GM13977 (cell line): ENCODE measurements at regions not wholly inside any gene's neighbourhood (a gene's known extent, or its start where the extent isn't known, plus 50 kb on each side); places are given as distances from the start of the nearest gene placed in this dataset.

ENCODE experiments used
- DNase-seq: peaks from one replicate; pipeline ENCODE4 v3.0.0; 2012; ENCODE audit warnings: low spot score
- in situ Hi-C: fragments of 300-500 bp; cut with MboI; formaldehyde crosslinking; loops from one replicate; pipeline ENCODE4 v1.12.0; 2022; ENCODE audit warnings: low sequenced_read_pairs, low pct_unique_long_range_greater_than_20kb, mixed read lengths, inconsistent platforms; ENCODE audit not compliant: unreplicated experiment
- TF ChIP-seq, protein P1 (sequence below): IDR thresholded peaks from 2 replicates; pipeline ENCODE4 v1.5.1; 2012; ENCODE audit warnings: mild to moderate bottlenecking, control low read depth; ENCODE audit not compliant: insufficient read depth; ENCODE audit errors: extremely low read depth, missing control alignments

DNA sequence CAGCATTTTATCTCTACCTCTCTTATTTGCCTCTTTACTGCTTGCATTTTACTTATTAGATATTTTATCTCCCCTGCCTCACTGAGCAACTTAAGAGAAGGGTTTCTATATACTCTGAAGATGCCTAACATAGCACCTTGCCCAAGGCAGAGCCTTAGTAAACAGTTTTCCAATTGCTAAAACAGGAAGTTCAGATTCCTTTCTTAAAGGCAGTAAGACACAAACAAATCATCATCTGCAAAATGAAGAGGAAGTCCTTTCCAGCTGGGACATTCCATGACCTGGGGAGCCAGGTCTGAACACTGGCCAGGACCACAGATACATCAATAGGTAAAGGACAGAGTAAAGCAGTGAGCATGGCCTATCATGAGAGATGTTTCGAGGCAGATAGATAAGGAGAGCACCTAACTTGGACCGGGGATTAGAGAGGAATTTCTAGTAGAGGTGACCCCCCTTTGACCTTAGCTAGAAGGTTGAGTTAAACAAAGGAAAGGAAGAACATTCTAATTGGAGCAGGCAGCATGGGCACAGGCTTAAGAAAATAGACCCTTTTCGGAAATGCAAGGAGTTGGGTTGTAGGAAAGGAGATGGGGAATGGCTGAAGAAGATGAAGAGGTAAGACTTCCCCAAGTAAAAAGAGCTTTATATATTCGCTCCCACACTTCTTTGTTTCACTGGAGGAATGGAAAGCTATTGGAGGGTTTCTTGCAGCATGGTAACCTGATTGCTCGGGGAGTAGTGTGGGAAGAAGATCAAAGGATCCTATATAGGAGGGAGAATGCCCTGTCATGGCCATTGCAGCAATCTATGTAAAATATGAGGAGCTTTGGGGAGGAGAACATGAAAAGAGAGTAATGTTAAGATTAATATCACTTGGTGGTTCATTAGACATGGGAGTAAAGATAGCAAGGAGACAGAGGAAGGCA, 94.8 kb downstream of the PHLDA1 start:
- TF ChIP-seq, protein P1, sequence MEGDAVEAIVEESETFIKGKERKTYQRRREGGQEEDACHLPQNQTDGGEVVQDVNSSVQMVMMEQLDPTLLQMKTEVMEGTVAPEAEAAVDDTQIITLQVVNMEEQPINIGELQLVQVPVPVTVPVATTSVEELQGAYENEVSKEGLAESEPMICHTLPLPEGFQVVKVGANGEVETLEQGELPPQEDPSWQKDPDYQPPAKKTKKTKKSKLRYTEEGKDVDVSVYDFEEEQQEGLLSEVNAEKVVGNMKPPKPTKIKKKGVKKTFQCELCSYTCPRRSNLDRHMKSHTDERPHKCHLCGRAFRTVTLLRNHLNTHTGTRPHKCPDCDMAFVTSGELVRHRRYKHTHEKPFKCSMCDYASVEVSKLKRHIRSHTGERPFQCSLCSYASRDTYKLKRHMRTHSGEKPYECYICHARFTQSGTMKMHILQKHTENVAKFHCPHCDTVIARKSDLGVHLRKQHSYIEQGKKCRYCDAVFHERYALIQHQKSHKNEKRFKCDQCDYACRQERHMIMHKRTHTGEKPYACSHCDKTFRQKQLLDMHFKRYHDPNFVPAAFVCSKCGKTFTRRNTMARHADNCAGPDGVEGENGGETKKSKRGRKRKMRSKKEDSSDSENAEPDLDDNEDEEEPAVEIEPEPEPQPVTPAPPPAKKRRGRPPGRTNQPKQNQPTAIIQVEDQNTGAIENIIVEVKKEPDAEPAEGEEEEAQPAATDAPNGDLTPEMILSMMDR, result no peak
- DNase-seq, result no peak
- in situ Hi-C loops, result no loop called here

DNA sequence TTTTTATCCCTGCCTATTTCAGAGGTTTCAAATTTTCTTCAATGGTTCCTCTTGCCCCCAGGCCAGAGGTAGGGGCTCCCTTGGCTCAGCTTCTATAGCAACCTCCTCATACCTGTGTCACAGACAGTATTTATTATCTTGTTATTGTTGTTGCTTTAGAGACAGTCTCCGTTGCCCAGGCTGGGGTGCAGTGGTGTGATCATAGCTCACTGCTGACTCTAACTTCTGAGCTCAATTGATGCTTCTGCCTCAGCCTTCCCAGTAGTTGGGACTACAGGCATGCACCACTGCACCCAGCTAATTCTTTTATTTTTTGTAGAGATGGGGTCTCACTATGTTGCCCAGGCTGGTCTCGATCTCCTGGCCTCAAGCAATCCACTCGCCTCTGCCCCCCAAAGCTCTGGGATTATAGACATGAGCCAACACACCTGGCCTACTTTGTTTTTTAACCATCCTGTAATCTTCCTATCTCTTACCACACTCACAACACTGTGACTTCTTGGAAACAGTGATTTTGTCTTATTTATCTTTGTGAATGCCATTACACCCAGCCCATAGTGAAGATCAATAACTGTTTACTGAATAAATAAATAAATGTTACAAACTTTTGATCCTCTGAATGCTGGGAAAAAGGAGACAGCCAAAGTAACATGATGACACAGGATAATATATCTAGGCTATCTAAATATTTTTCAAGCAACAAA, 95.9 kb downstream of the PHLDA1 start:
- in situ Hi-C loops, result no loop called here
- TF ChIP-seq, protein P1, result no peak
- no peak for DNase-seq

GRCh38 chr12:75933101-75933500, 98.5 kb downstream of the PHLDA1 start:
- DNase-seq, result no peak
- in situ Hi-C loops, result no loop called here
- TF ChIP-seq, protein P1, result no peak

DNA sequence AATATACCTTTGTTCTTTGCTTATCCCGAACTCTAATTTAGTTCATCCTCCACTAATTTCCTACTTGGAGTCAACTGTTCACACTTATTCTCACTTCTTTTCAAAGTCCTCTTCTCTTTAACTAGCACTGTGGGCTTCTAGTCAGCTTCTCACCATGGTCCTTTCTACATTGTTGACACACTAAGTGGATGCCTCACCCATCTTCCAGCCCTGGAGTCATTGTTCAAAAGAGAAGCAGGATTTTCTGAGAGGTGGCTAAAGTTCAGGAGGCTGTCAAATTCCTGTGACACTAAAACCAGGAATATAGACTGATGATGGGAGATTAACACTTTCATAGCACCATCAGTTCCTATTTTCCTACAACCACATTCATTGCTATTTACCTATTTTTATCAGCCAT, 99.3 kb downstream of the PHLDA1 start:
- TF ChIP-seq, protein P1, result no peak
- DNase-seq, result no peak
- in situ Hi-C loops, result no loop called here

- TF ChIP-seq, protein P1, result no peak
- no peak for DNase-seq
- in situ Hi-C loops, result no loop called here
These were observed 107.5 kb downstream of the PHLDA1 start for GRCh38 chr12:75923964-75924666.

DNA sequence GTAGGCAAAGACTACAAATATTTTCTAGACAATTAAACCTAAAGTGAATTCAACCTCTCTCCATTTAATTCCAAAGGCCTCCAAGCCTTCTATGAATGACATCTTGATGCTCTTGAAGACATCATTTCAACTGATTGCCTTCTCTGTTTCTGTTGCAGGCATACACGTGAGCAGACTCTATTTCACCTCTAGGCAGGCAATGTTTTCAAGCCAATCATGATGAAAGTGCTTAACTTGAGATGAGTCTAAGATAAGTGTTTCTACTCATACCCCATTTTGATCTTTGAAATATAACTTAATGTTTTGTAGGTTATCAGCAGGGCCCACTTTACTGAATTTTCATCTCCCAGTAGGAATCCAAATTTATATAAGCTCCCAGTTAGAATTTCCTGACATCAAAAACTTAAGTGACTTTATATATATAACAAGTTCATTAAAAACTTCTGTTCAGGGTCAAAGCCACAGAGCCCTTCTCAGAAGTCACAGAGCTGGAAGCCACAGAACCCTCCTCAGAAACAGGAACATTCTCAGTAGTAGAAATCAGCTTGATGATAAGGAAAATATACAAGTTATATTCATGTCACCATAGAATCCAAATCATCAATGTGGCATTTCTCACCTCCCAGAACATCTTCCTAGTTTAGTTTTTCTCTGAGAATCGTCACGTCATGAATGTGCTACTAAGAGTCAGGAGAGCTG, 108.5 kb downstream of the PHLDA1 start:
- in situ Hi-C loops, result no loop called here
- TF ChIP-seq, protein P1, result no peak
- DNase-seq, result no peak
